ENCODE measurements at regions not wholly inside any gene's neighbourhood (a gene's known extent, or its start where the extent isn't known, plus 50 kb on each side); places are given as distances from the start of the nearest gene placed in this dataset.
A peak's percentile ranks its signal among the peaks of the same experiment; 100 is the strongest.

- no peak for TF ChIP-seq DDX20 (tag; IDR thresholded peaks at IDR 0.05; ENCODE audit: low read depth)
- TF ChIP-seq SP2 (IDR thresholded peaks at IDR 0.05; ENCODE audit: extremely low read depth, low read depth, low read length, poor library complexity, severe bottlenecking): no peak
- TF ChIP-seq, protein P1, sequence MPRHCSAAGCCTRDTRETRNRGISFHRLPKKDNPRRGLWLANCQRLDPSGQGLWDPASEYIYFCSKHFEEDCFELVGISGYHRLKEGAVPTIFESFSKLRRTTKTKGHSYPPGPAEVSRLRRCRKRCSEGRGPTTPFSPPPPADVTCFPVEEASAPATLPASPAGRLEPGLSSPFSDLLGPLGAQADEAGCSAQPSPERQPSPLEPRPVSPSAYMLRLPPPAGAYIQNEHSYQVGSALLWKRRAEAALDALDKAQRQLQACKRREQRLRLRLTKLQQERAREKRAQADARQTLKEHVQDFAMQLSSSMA (CRISPR knock-in tag; IDR thresholded peaks at IDR 0.05): no peak
- no peak for TF ChIP-seq HNRNPK (IDR thresholded peaks at IDR 0.05; ENCODE audit: low read depth, low read length, poor library complexity, severe bottlenecking)
- TF ChIP-seq ZNF408 (CRISPR knock-in tag; IDR thresholded peaks at IDR 0.05; ENCODE audit: low read depth): no peak
- TF ChIP-seq MLLT1 (IDR thresholded peaks at IDR 0.05): 0 out of 4 replicates have a peak, but pooled peaks of 1 of the 2 experiments have one; percentile 31
- no peak for TF ChIP-seq ZNF696 (CRISPR knock-in tag; conservative IDR thresholded peaks at IDR 0.05)
- TF ChIP-seq ZFPM2 (CRISPR knock-in tag; IDR thresholded peaks at IDR 0.05): no peak
- TF ChIP-seq, protein P2, sequence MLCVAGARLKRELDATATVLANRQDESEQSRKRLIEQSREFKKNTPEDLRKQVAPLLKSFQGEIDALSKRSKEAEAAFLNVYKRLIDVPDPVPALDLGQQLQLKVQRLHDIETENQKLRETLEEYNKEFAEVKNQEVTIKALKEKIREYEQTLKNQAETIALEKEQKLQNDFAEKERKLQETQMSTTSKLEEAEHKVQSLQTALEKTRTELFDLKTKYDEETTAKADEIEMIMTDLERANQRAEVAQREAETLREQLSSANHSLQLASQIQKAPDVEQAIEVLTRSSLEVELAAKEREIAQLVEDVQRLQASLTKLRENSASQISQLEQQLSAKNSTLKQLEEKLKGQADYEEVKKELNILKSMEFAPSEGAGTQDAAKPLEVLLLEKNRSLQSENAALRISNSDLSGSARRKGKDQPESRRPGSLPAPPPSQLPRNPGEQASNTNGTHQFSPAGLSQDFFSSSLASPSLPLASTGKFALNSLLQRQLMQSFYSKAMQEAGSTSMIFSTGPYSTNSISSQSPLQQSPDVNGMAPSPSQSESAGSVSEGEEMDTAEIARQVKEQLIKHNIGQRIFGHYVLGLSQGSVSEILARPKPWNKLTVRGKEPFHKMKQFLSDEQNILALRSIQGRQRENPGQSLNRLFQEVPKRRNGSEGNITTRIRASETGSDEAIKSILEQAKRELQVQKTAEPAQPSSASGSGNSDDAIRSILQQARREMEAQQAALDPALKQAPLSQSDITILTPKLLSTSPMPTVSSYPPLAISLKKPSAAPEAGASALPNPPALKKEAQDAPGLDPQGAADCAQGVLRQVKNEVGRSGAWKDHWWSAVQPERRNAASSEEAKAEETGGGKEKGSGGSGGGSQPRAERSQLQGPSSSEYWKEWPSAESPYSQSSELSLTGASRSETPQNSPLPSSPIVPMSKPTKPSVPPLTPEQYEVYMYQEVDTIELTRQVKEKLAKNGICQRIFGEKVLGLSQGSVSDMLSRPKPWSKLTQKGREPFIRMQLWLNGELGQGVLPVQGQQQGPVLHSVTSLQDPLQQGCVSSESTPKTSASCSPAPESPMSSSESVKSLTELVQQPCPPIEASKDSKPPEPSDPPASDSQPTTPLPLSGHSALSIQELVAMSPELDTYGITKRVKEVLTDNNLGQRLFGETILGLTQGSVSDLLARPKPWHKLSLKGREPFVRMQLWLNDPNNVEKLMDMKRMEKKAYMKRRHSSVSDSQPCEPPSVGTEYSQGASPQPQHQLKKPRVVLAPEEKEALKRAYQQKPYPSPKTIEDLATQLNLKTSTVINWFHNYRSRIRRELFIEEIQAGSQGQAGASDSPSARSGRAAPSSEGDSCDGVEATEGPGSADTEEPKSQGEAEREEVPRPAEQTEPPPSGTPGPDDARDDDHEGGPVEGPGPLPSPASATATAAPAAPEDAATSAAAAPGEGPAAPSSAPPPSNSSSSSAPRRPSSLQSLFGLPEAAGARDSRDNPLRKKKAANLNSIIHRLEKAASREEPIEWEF (CRISPR knock-in tag; IDR thresholded peaks at IDR 0.05): no peak
- peak; percentile 16 for TF ChIP-seq SAP30 (IDR thresholded peaks at IDR 0.05; ENCODE audit: borderline replicate concordance, insufficient read depth, low read depth, low read length, poor library complexity, severe bottlenecking)
- no peak for TF ChIP-seq EZH2 (IDR thresholded peaks at IDR 0.05; ENCODE audit: borderline replicate concordance, low read depth, low read length)
- no peak for TF ChIP-seq POLR2B (IDR thresholded peaks at IDR 0.05; ENCODE audit: low read depth, partially characterized antibody)
- TF ChIP-seq MCM3 (IDR thresholded peaks at IDR 0.05): no peak
- no peak for TF ChIP-seq ZNF280A (IDR thresholded peaks at IDR 0.05; ENCODE audit: low read depth, partially characterized antibody)
- no peak for TF ChIP-seq SLC30A9 (CRISPR knock-in tag; IDR thresholded peaks at IDR 0.05)
- no peak for TF ChIP-seq MIER1 (IDR thresholded peaks at IDR 0.05; ENCODE audit: low read depth)
These were observed 116.5 kb upstream of the IRF2BP2 start (continued) for GRCh38 chr1:234726359-234726943.

All from K562 (cell line).